Keratinocyte (primary cell): ENCODE measurements at regions not wholly inside any gene's neighbourhood (a gene's known extent, or its start where the extent isn't known, plus 50 kb on each side); places are given as distances from the start of the nearest gene placed in this dataset.

ENCODE experiments used
- EZH2 ChIP-seq: IDR thresholded peaks from one replicate; pipeline ENCODE4 v1.6.1; 2012; ENCODE audit warnings: inconsistent platforms, mild to moderate bottlenecking, low read length, moderate library complexity
- TF ChIP-seq, protein P1 (sequence below), 3 experiments: IDR thresholded peaks in 1 of 3; conservative IDR thresholded peaks in 1 of 3; optimal IDR thresholded peaks in 1 of 3; 2 replicates in 2 of 3; 3 replicates in 1 of 3; pipeline versions ENCODE3 to v1.5.1; 2011; ENCODE audit warnings: low read length in 3 of 3, mild to moderate bottlenecking in 3 of 3, moderate library complexity in 2 of 3, control low read depth in 1 of 3, inconsistent platforms in 1 of 3; ENCODE audit not compliant: insufficient read depth in 2 of 3; ENCODE audit errors: extremely low read depth in 1 of 3

DNA sequence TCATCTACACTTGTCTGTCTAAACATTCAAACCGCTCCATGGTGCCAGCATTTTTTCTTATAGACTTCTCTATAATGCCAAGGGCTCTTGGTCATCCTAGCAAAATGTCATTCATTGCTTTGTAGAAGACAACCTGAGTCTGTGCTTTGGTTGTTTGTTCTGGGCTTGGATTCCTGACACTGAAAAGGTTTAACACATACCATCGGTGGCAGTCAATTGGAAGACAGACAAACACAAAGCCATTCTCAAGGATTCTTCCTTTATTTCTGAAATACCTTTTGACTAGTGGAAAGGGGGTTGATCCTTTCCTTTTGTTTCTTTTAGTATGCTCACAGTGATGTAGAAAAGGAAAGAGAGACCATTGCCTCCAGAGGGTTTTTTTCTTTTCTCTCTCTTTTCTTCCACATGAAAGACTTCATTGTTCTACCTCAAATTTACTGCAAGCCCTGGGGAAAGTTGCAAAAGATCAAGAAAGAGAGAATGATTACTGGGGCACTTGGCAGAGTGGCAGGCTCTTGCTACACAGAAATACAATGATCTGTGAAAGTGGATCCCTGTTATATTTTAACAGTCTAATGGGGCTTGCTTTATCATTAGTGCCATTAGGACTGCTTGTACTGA lies 66.4 kb upstream of the TMC1 start:
- no peak for TF ChIP-seq EZH2
- TF ChIP-seq, protein P1, sequence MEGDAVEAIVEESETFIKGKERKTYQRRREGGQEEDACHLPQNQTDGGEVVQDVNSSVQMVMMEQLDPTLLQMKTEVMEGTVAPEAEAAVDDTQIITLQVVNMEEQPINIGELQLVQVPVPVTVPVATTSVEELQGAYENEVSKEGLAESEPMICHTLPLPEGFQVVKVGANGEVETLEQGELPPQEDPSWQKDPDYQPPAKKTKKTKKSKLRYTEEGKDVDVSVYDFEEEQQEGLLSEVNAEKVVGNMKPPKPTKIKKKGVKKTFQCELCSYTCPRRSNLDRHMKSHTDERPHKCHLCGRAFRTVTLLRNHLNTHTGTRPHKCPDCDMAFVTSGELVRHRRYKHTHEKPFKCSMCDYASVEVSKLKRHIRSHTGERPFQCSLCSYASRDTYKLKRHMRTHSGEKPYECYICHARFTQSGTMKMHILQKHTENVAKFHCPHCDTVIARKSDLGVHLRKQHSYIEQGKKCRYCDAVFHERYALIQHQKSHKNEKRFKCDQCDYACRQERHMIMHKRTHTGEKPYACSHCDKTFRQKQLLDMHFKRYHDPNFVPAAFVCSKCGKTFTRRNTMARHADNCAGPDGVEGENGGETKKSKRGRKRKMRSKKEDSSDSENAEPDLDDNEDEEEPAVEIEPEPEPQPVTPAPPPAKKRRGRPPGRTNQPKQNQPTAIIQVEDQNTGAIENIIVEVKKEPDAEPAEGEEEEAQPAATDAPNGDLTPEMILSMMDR (optimal IDR thresholded peaks at IDR 0.05 in 1 of 3, IDR thresholded peaks at IDR 0.05 in 1 of 3, conservative IDR thresholded peaks at IDR 0.05 in 1 of 3; ENCODE audit: extremely low read depth in 1 of 3, insufficient read depth in 2 of 3, low read length in 3 of 3): no peak
